Activated naive CD8-positive, alpha-beta T cell treated with anti-CD3 and anti-CD28 coated beads for 36 hours (primary cell): ENCODE measurements at regions not wholly inside any gene's neighbourhood (a gene's known extent, or its start where the extent isn't known, plus 50 kb on each side); places are given as distances from the start of the nearest gene placed in this dataset.

Experiments
- DNase-seq: peaks from one replicate; pipeline ENCODE4 v3.0.0; 2021
- H3K27ac Mint-ChIP-seq: one replicate; pipeline ENCODE4 v1.8.0; 2022; ENCODE audit warnings: mild to moderate bottlenecking, moderate library complexity, mixed read lengths
- H3K27me3 Mint-ChIP-seq: one replicate; pipeline ENCODE4 v1.8.0; 2022; ENCODE audit warnings: mild to moderate bottlenecking, mixed read lengths
- H3K36me3 Mint-ChIP-seq: one replicate; pipeline ENCODE4 v1.8.0; 2021; ENCODE audit warnings: mild to moderate bottlenecking, mixed read lengths
- H3K4me1 Mint-ChIP-seq: one replicate; pipeline ENCODE4 v1.8.0; 2021; ENCODE audit warnings: mixed read lengths
- H3K4me3 Mint-ChIP-seq: one replicate; pipeline ENCODE4 v1.8.0; 2022; ENCODE audit warnings: mild to moderate bottlenecking, moderate library complexity, mixed read lengths
- H3K9me3 Mint-ChIP-seq: one replicate; pipeline ENCODE4 v1.8.0; 2022; ENCODE audit warnings: mixed read lengths

GRCh38 chr1:2876846-2877245, 75.4 kb upstream of the TTC34 start:
- H3K27ac Mint-ChIP-seq: no peak overlapping the region
- no peaks in the 10 kb centered on the region for H3K4me1 Mint-ChIP-seq
- H3K9me3 Mint-ChIP-seq: no peaks in the 10 kb centered on the region
- H3K36me3 Mint-ChIP-seq: no peaks in the 10 kb centered on the region
- no peaks in the 10 kb centered on the region for H3K27me3 Mint-ChIP-seq
- no peak overlapping the region for H3K4me3 Mint-ChIP-seq
- DNase-seq: no peak

- Mint-ChIP-seq H3K4me3 (no peak overlapping the region), H3K36me3 (no peaks in the 10 kb centered on the region), H3K9me3 (no peaks in the 10 kb centered on the region), H3K27ac (no peak overlapping the region), H3K27me3 (no peaks in the 10 kb centered on the region), H3K4me1 (no peaks in the 10 kb centered on the region)
- no peak for DNase-seq
Observed at GRCh38 chr1:2877391-2877790, 75.9 kb upstream of the TTC34 start.

- no peak overlapping the region for H3K27ac Mint-ChIP-seq
- H3K27me3 Mint-ChIP-seq: no peaks in the 10 kb centered on the region
- no peaks in the 10 kb centered on the region for H3K4me1 Mint-ChIP-seq
- DNase-seq: no peak
- H3K4me3 Mint-ChIP-seq: no peak overlapping the region
- H3K9me3 Mint-ChIP-seq: no peaks in the 10 kb centered on the region
- H3K36me3 Mint-ChIP-seq: no peaks in the 10 kb centered on the region
Observed at GRCh38 chr1:2878591-2878990, 77.1 kb upstream of the TTC34 start.

GRCh38 chr1:2879026-2879425, 77.5 kb upstream of the TTC34 start:
- Mint-ChIP-seq H3K27me3 (no peaks in the 10 kb centered on the region), H3K4me1 (no peaks in the 10 kb centered on the region), H3K9me3 (no peaks in the 10 kb centered on the region), H3K4me3 (no peak overlapping the region), H3K27ac (no peak overlapping the region), H3K36me3 (no peaks in the 10 kb centered on the region)
- no peak for DNase-seq

GRCh38 chr1:2879591-2879990, 78.1 kb upstream of the TTC34 start:
- no peak overlapping the region for H3K4me3 Mint-ChIP-seq
- H3K27me3 Mint-ChIP-seq: no peaks in the 10 kb centered on the region
- no peaks in the 10 kb centered on the region for H3K4me1 Mint-ChIP-seq
- no peaks in the 10 kb centered on the region for H3K9me3 Mint-ChIP-seq
- no peak overlapping the region for H3K27ac Mint-ChIP-seq
- H3K36me3 Mint-ChIP-seq: no peaks in the 10 kb centered on the region
- no peak for DNase-seq

GRCh38 chr1:2880086-2880485, 78.6 kb upstream of the TTC34 start:
- Mint-ChIP-seq H3K4me3 (no peak overlapping the region), H3K9me3 (no peaks in the 10 kb centered on the region), H3K36me3 (no peaks in the 10 kb centered on the region), H3K27me3 (no peaks in the 10 kb centered on the region), H3K4me1 (no peaks in the 10 kb centered on the region), H3K27ac (no peak overlapping the region)
- DNase-seq: no peak

- DNase-seq: no peak
- Mint-ChIP-seq H3K4me1 (no peaks in the 10 kb centered on the region), H3K36me3 (no peaks in the 10 kb centered on the region), H3K9me3 (no peaks in the 10 kb centered on the region), H3K4me3 (no peak overlapping the region), H3K27ac (no peak overlapping the region), H3K27me3 (no peaks in the 10 kb centered on the region)
Observed at GRCh38 chr1:2880812-2881295, 79.4 kb upstream of the TTC34 start.

- H3K27ac Mint-ChIP-seq: no peak overlapping the region
- H3K36me3 Mint-ChIP-seq: no peaks in the 10 kb centered on the region
- H3K27me3 Mint-ChIP-seq: no peaks in the 10 kb centered on the region
- no peak overlapping the region for H3K4me3 Mint-ChIP-seq
- no peak for DNase-seq
- H3K9me3 Mint-ChIP-seq: no peaks in the 10 kb centered on the region
- no peaks in the 10 kb centered on the region for H3K4me1 Mint-ChIP-seq
Observed at GRCh38 chr1:2881556-2881955, 80.1 kb upstream of the TTC34 start.

GRCh38 chr1:2882966-2883696, 81.6 kb upstream of the TTC34 start:
- Mint-ChIP-seq H3K36me3 (no peaks in the 10 kb centered on the region), H3K4me1 (no peaks in the 10 kb centered on the region), H3K27me3 (peaks cover 3% of the 10 kb centered on the region), H3K27ac (no peak overlapping the region), H3K9me3 (no peaks in the 10 kb centered on the region), H3K4me3 (no peak overlapping the region)
- DNase-seq: no peak

- Mint-ChIP-seq H3K4me1 (peaks cover 4% of the 10 kb centered on the region), H3K4me3 (no peak overlapping the region), H3K9me3 (no peaks in the 10 kb centered on the region), H3K27ac (no peak overlapping the region), H3K36me3 (no peaks in the 10 kb centered on the region), H3K27me3 (peaks cover 10% of the 10 kb centered on the region)
- no peak for DNase-seq
Observed at GRCh38 chr1:2885001-2885400, 83.5 kb upstream of the TTC34 start.

GRCh38 chr1:2886631-2887030, 85.1 kb upstream of the TTC34 start:
- peaks cover 10% of the 10 kb centered on the region for H3K27me3 Mint-ChIP-seq

GRCh38 chr1:2887941-2888855, 86.7 kb upstream of the TTC34 start:
- peaks cover 4% of the 10 kb centered on the region for H3K4me1 Mint-ChIP-seq
- DNase-seq: no peak
- H3K4me3 Mint-ChIP-seq: no peak overlapping the region

More at GRCh38 chr1:2886631-2887030, 85.1 kb upstream of the TTC34 start:
- Mint-ChIP-seq H3K36me3 (no peaks in the 10 kb centered on the region), H3K27ac (no peak overlapping the region), H3K9me3 (no peaks in the 10 kb centered on the region), H3K4me3 (no peak overlapping the region), H3K4me1 (peaks cover 4% of the 10 kb centered on the region)
- no peak for DNase-seq

GRCh38 chr1:2890221-2890850, 88.8 kb upstream of the TTC34 start:
- Mint-ChIP-seq H3K27me3 (peaks cover 10% of the 10 kb centered on the region), H3K36me3 (no peaks in the 10 kb centered on the region), H3K9me3 (no peaks in the 10 kb centered on the region)

More at GRCh38 chr1:2887941-2888855, 86.7 kb upstream of the TTC34 start:
- H3K27me3 Mint-ChIP-seq: peaks cover 10% of the 10 kb centered on the region
- no peaks in the 10 kb centered on the region for H3K36me3 Mint-ChIP-seq
- no peaks in the 10 kb centered on the region for H3K9me3 Mint-ChIP-seq
- H3K27ac Mint-ChIP-seq: no peak overlapping the region

GRCh38 chr1:2891923-2892448, 90.5 kb upstream of the TTC34 start:
- Mint-ChIP-seq H3K36me3 (no peaks in the 10 kb centered on the region), H3K4me1 (peaks cover 4% of the 10 kb centered on the region), H3K27me3 (peaks cover 10% of the 10 kb centered on the region), H3K27ac (no peak overlapping the region), H3K4me3 (no peak overlapping the region), H3K9me3 (peaks cover 3% of the 10 kb centered on the region)
- DNase-seq: no peak

More at GRCh38 chr1:2890221-2890850, 88.8 kb upstream of the TTC34 start:
- DNase-seq: no peak
- Mint-ChIP-seq H3K4me3 (no peak overlapping the region), H3K4me1 (peaks cover 4% of the 10 kb centered on the region), H3K27ac (no peak overlapping the region)
